Smooth muscle cell (in vitro differentiated cells): ENCODE measurements at regions not wholly inside any gene's neighbourhood (a gene's known extent, or its start where the extent isn't known, plus 50 kb on each side); places are given as distances from the start of the nearest gene placed in this dataset.

Experiments used
- DNase-seq: peaks from one replicate; lab custom pipeline; 2025; ENCODE audit not compliant: unreplicated experiment; lab: John Stamatoyannopoulos, UW
- H2AFZ ChIP-seq: fragments of 200-600 bp; sonication (generic); 2 replicates; pipeline ENCODE4 v1.6.0; 2016; ENCODE audit warnings: antibody characterized with exemption, low read depth, mild to moderate bottlenecking
- H3F3A ChIP-seq: fragments of 200-600 bp; sonication (generic); 2 replicates; pipeline ENCODE4 v1.6.0; 2017; ENCODE audit warnings: antibody characterized with exemption, low read depth
- H3K27ac ChIP-seq: fragments of 200-600 bp; sonication (generic); 2 replicates; pipeline ENCODE4 v1.5.1; 2016; ENCODE audit warnings: low read depth, mild to moderate bottlenecking
- H3K27me3 ChIP-seq: fragments of 200-600 bp; sonication (generic); 2 replicates; pipeline ENCODE4 v1.6.1; 2016; ENCODE audit warnings: low read depth, mild to moderate bottlenecking
- H3K36me3 ChIP-seq: fragments of 200-600 bp; sonication (generic); 2 replicates; pipeline ENCODE4 v1.5.1; 2016; ENCODE audit warnings: low read depth
- H3K4me1 ChIP-seq: fragments of 200-600 bp; sonication (generic); 2 replicates; pipeline ENCODE4 v1.5.1; 2016; ENCODE audit warnings: low read depth
- H3K4me2 ChIP-seq: fragments of 200-600 bp; sonication (generic); 2 replicates; pipeline ENCODE4 v1.6.0; 2016; ENCODE audit warnings: mild to moderate bottlenecking
- H3K4me3 ChIP-seq: fragments of 200-600 bp; sonication (generic); 2 replicates; pipeline ENCODE4 v1.5.1; 2016; ENCODE audit warnings: mild to moderate bottlenecking
- H3K79me2 ChIP-seq: fragments of 200-600 bp; sonication (generic); 2 replicates; pipeline ENCODE4 v1.6.0; 2016; ENCODE audit warnings: low read depth, mild to moderate bottlenecking
- H3K9ac ChIP-seq: fragments of 200-600 bp; sonication (generic); 2 replicates; pipeline ENCODE4 v1.6.0; 2016; ENCODE audit warnings: low read depth
- H3K9me3 ChIP-seq: fragments of 200-600 bp; sonication (generic); replicated peaks from 2 replicates; pipeline ENCODE4 v1.5.1; 2016; ENCODE audit warnings: low read depth
- H4K20me1 ChIP-seq: fragments of 200-600 bp; sonication (generic); 2 replicates; pipeline ENCODE4 v1.6.0; 2016; ENCODE audit warnings: low read depth
- CTCF ChIP-seq: fragments of 200-600 bp; sonication (generic); IDR thresholded peaks from 2 replicates; pipeline ENCODE4 v1.5.1; 2017; ENCODE audit warnings: borderline replicate concordance, mild to moderate bottlenecking, antibody characterized with exemption; ENCODE audit not compliant: insufficient read depth, poor library complexity, severe bottlenecking
- WGBS: methylation state at CpG from one replicate; pipeline ENCODE4 v1.1.7; 2016; ENCODE audit warnings: low lambda C conversion rate; 5-methylcytosine and 5-hydroxymethylcytosine counted together

- Histone ChIP-seq H3K4me3 (no peak overlapping the region), H3K4me2 (no peak overlapping the region), H3K27me3 (no peaks in the 10 kb centered on the region), H3K9ac (no peak overlapping the region), H3K36me3 (no peaks in the 10 kb centered on the region), H4K20me1 (no peaks in the 10 kb centered on the region), H2AFZ (no peak overlapping the region), H3F3A (no peaks in the 10 kb centered on the region), H3K9me3 (no peaks in the 10 kb centered on the region), H3K27ac (peak overlapping the region; percentile 46), H3K4me1 (no peaks in the 10 kb centered on the region), H3K79me2 (no peaks in the 10 kb centered on the region)
- 62% methylated on average over 4 of the region's 4 CpGs for WGBS
- no peak for TF ChIP-seq CTCF
- DNase-seq, result no peak
These were observed 457.9 kb upstream of the PTGER4 start for GRCh38 chr5:40221796-40222195.

GRCh38 chr5:40221255-40221654 is 458.5 kb upstream of the PTGER4 start:
- Histone ChIP-seq H3K79me2 (no peaks in the 10 kb centered on the region), H4K20me1 (no peaks in the 10 kb centered on the region), H3F3A (no peaks in the 10 kb centered on the region), H2AFZ (no peak overlapping the region), H3K9ac (no peak overlapping the region), H3K4me3 (no peak overlapping the region), H3K36me3 (no peaks in the 10 kb centered on the region), H3K27ac (peak overlapping the region; percentile 46), H3K4me2 (no peak overlapping the region), H3K27me3 (no peaks in the 10 kb centered on the region), H3K4me1 (no peaks in the 10 kb centered on the region), H3K9me3 (no peaks in the 10 kb centered on the region)
- no peak for DNase-seq
- no peak for TF ChIP-seq CTCF
- WGBS, result 86% methylated on average over 2 of the region's 2 CpGs

- WGBS, result 94% methylated on average over 2 of the region's 2 CpGs
- no peak overlapping the region for H3K4me3 ChIP-seq
- H3K9me3 ChIP-seq, result no peaks in the 10 kb centered on the region
- no peak overlapping the region for H2AFZ ChIP-seq
- no peaks in the 10 kb centered on the region for H3F3A ChIP-seq
- H3K27me3 ChIP-seq, result no peaks in the 10 kb centered on the region
- H3K27ac ChIP-seq, result no peak overlapping the region
- no peak overlapping the region for H3K9ac ChIP-seq
- no peaks in the 10 kb centered on the region for H3K36me3 ChIP-seq
- no peaks in the 10 kb centered on the region for H3K4me1 ChIP-seq
- H3K4me2 ChIP-seq, result no peak overlapping the region
- no peak for DNase-seq
- H4K20me1 ChIP-seq, result no peaks in the 10 kb centered on the region
- H3K79me2 ChIP-seq, result no peaks in the 10 kb centered on the region
- TF ChIP-seq CTCF, result no peak
These were observed 459.5 kb upstream of the PTGER4 start for GRCh38 chr5:40220260-40220659.

GRCh38 chr5:40217553-40217952 is 462.2 kb upstream of the PTGER4 start:
- WGBS, result 96% methylated on average over 4 of the region's 4 CpGs
- Histone ChIP-seq H3K36me3 (no peaks in the 10 kb centered on the region), H3K4me1 (peaks cover 5% of the 10 kb centered on the region), H3K27me3 (no peaks in the 10 kb centered on the region), H3K4me2 (no peak overlapping the region), H3F3A (no peaks in the 10 kb centered on the region), H4K20me1 (no peaks in the 10 kb centered on the region), H2AFZ (no peak overlapping the region), H3K4me3 (no peak overlapping the region), H3K27ac (no peak overlapping the region), H3K9me3 (no peaks in the 10 kb centered on the region), H3K9ac (no peak overlapping the region), H3K79me2 (no peaks in the 10 kb centered on the region)
- no peak for TF ChIP-seq CTCF
- DNase-seq, result no peak
